ENCODE measurements at regions not wholly inside any gene's neighbourhood (a gene's known extent, or its start where the extent isn't known, plus 50 kb on each side); places are given as distances from the start of the nearest gene placed in this dataset.

GRCh38 chr12:47302111-47302671 is 222.4 kb upstream of the AMIGO2 start:
- TF ChIP-seq CTCF (IDR thresholded peaks at IDR 0.05; ENCODE audit: low read depth, low read length): no peak
- peaks cover 6% of the 10 kb centered on the region for H3K27me3 ChIP-seq
- no peaks in the 10 kb centered on the region for H3K9me3 ChIP-seq
- H3K4me1 ChIP-seq: no peaks in the 10 kb centered on the region
- H3K36me3 ChIP-seq: no peaks in the 10 kb centered on the region
- no peak for DNase-seq
- no peak overlapping the region for H3K4me3 ChIP-seq (ENCODE audit: low read depth, low read length)

GRCh38 chr12:47299586-47299985 is 219.8 kb upstream of the AMIGO2 start:
- H3K4me3 ChIP-seq (ENCODE audit: low read depth, low read length): no peak overlapping the region
- no peak for TF ChIP-seq CTCF (IDR thresholded peaks at IDR 0.05; ENCODE audit: low read depth, low read length)
- no peaks in the 10 kb centered on the region for H3K4me1 ChIP-seq
- no peaks in the 10 kb centered on the region for H3K36me3 ChIP-seq
- DNase-seq: no peak
- H3K27me3 ChIP-seq: peaks cover 3% of the 10 kb centered on the region
- no peaks in the 10 kb centered on the region for H3K9me3 ChIP-seq

GRCh38 chr12:47297993-47298392 is 218.2 kb upstream of the AMIGO2 start:
- DNase-seq: no peak
- H3K36me3 ChIP-seq: no peaks in the 10 kb centered on the region
- no peak overlapping the region for H3K4me3 ChIP-seq (ENCODE audit: low read depth, low read length)
- H3K9me3 ChIP-seq: no peaks in the 10 kb centered on the region
- no peaks in the 10 kb centered on the region for H3K4me1 ChIP-seq
- TF ChIP-seq CTCF (IDR thresholded peaks at IDR 0.05; ENCODE audit: low read depth, low read length): no peak
- no peaks in the 10 kb centered on the region for H3K27me3 ChIP-seq

GRCh38 chr12:47296828-47297227 is 217.1 kb upstream of the AMIGO2 start:
- TF ChIP-seq CTCF (IDR thresholded peaks at IDR 0.05; ENCODE audit: low read depth, low read length): no peak
- Histone ChIP-seq H3K9me3 (no peaks in the 10 kb centered on the region), H3K27me3 (no peaks in the 10 kb centered on the region), H3K4me3 (ENCODE audit: low read depth, low read length) (no peak overlapping the region), H3K4me1 (no peaks in the 10 kb centered on the region), H3K36me3 (no peaks in the 10 kb centered on the region)
- DNase-seq: no peak

GRCh38 chr12:47293406-47293805 is 213.6 kb upstream of the AMIGO2 start:
- DNase-seq: no peak
- H3K9me3 ChIP-seq: no peaks in the 10 kb centered on the region
- no peaks in the 10 kb centered on the region for H3K27me3 ChIP-seq
- H3K4me3 ChIP-seq (ENCODE audit: low read depth, low read length): no peak overlapping the region
- no peaks in the 10 kb centered on the region for H3K4me1 ChIP-seq
- no peaks in the 10 kb centered on the region for H3K36me3 ChIP-seq
- no peak for TF ChIP-seq CTCF (IDR thresholded peaks at IDR 0.05; ENCODE audit: low read depth, low read length)

GRCh38 chr12:47286676-47287075 is 206.9 kb upstream of the AMIGO2 start:
- no peak for DNase-seq
- no peak for TF ChIP-seq CTCF (IDR thresholded peaks at IDR 0.05; ENCODE audit: low read depth, low read length)
- H3K4me3 ChIP-seq (ENCODE audit: low read depth, low read length): no peak overlapping the region
- H3K36me3 ChIP-seq: no peaks in the 10 kb centered on the region
- no peaks in the 10 kb centered on the region for H3K9me3 ChIP-seq
- H3K27me3 ChIP-seq: peaks cover 4% of the 10 kb centered on the region; the same call in 1 of the 2 replicates
- H3K4me1 ChIP-seq: no peaks in the 10 kb centered on the region
